ENCODE measurements at regions not wholly inside any gene's neighbourhood (a gene's known extent, or its start where the extent isn't known, plus 50 kb on each side); places are given as distances from the start of the nearest gene placed in this dataset.

- ATAC-seq (ENCODE audit: low read depth) (no peak), DNase-seq (no peak)
- H4K20me1 ChIP-seq (ENCODE audit: control insufficient read depth, insufficient read depth, low read length, poor library complexity, severe bottlenecking), result no peaks in the 10 kb centered on the region
- H3K36me3 ChIP-seq (replicated peaks in 1 of 2; ENCODE audit: control extremely low read depth in 1 of 2, control insufficient read depth in 1 of 2, extremely low read depth in 1 of 2, insufficient read depth in 2 of 2, low read length in 1 of 2), result no peaks in the 10 kb centered on the region
- no peaks in the 10 kb centered on the region for H3K79me2 ChIP-seq (ENCODE audit: control insufficient read depth, insufficient read depth, low read length)
- H3K4me3 ChIP-seq (ENCODE audit: control extremely low read depth in 1 of 5, extremely low read depth in 1 of 5, insufficient read depth in 1 of 5, low read depth in 2 of 5, low read length in 4 of 5), result no peak overlapping the region
- intact Hi-C loops (cut with micrococcal nuclease), result no loop called here
- 96% methylated on average over 14 of the region's 19 CpGs for WGBS (ENCODE audit: insufficient coverage)
- Mint-ChIP-seq H3K27me3 (no peaks in the 10 kb centered on the region), H3K4me1 (no peaks in the 10 kb centered on the region), H3K27ac (no peak overlapping the region), H3K4me3 (no peak overlapping the region), H3K9me3 (ENCODE audit: insufficient read depth) (no peaks in the 10 kb centered on the region)
- H3K9me3 ChIP-seq (ENCODE audit: control extremely low read depth in 1 of 3, control insufficient read depth in 2 of 3, insufficient read depth in 1 of 3, low read length in 2 of 3), result peaks cover 0 to 15% (median 0%) of the 10 kb centered on the region in 3 donors
- no peaks in the 10 kb centered on the region for H3K4me1 ChIP-seq (ENCODE audit: control insufficient read depth in 2 of 2, insufficient read depth in 2 of 2, low read length in 2 of 2)
- no peak overlapping the region for H2AFZ ChIP-seq (ENCODE audit: insufficient read depth, low read depth, low read length, poor library complexity, severe bottlenecking)
- no peak overlapping the region for H3K4me2 ChIP-seq (replicated peaks; ENCODE audit: low read depth, low read length, poor library complexity, severe bottlenecking)
- no peak overlapping the region for H3K27ac ChIP-seq (ENCODE audit: low read length in 2 of 2)
- TF ChIP-seq CTCF (IDR thresholded peaks at IDR 0.05), result no peak
- no peak for TF ChIP-seq EZH2 (IDR thresholded peaks at IDR 0.05; ENCODE audit: borderline replicate concordance, insufficient read depth, low read depth, low read length, poor library complexity, severe bottlenecking)
- POLR2A ChIA-PET, result no interaction called here
- no peaks in the 10 kb centered on the region for H3K27me3 ChIP-seq (replicated peaks in 1 of 4; ENCODE audit: control extremely low read depth in 1 of 4, control insufficient read depth in 3 of 4, insufficient read depth in 4 of 4, low read length in 3 of 4)
- no peak overlapping the region for H3K9ac ChIP-seq (ENCODE audit: low read length)
- CTCF ChIA-PET, result no interaction called here
These were observed 1237.8 kb downstream of the BRD1 start for GRCh38 chr22:48589901-48590300.

- H3K27ac ChIP-seq (ENCODE audit: low read length in 2 of 2), result no peak overlapping the region
- Mint-ChIP-seq H3K4me3 (no peak overlapping the region), H3K27me3 (no peaks in the 10 kb centered on the region), H3K4me1 (no peaks in the 10 kb centered on the region), H3K27ac (no peak overlapping the region), H3K9me3 (ENCODE audit: insufficient read depth) (no peaks in the 10 kb centered on the region)
- H3K9ac ChIP-seq (ENCODE audit: low read length), result no peak overlapping the region
- intact Hi-C loops (cut with micrococcal nuclease), result no loop called here
- H3K27me3 ChIP-seq (replicated peaks in 1 of 4; ENCODE audit: control extremely low read depth in 1 of 4, control insufficient read depth in 3 of 4, insufficient read depth in 4 of 4, low read length in 3 of 4), result no peaks in the 10 kb centered on the region
- H3K4me2 ChIP-seq (replicated peaks; ENCODE audit: low read depth, low read length, poor library complexity, severe bottlenecking), result no peak overlapping the region
- no peaks in the 10 kb centered on the region for H3K79me2 ChIP-seq (ENCODE audit: control insufficient read depth, insufficient read depth, low read length)
- WGBS (ENCODE audit: insufficient coverage), result 69% methylated on average over 9 of the region's 9 CpGs
- no peak overlapping the region for H3K4me3 ChIP-seq (ENCODE audit: control extremely low read depth in 1 of 5, extremely low read depth in 1 of 5, insufficient read depth in 1 of 5, low read depth in 2 of 5, low read length in 4 of 5)
- no peaks in the 10 kb centered on the region for H4K20me1 ChIP-seq (ENCODE audit: control insufficient read depth, insufficient read depth, low read length, poor library complexity, severe bottlenecking)
- H3K4me1 ChIP-seq (ENCODE audit: control insufficient read depth in 2 of 2, insufficient read depth in 2 of 2, low read length in 2 of 2), result no peaks in the 10 kb centered on the region
- H3K36me3 ChIP-seq (replicated peaks in 1 of 2; ENCODE audit: control extremely low read depth in 1 of 2, control insufficient read depth in 1 of 2, extremely low read depth in 1 of 2, insufficient read depth in 2 of 2, low read length in 1 of 2), result no peaks in the 10 kb centered on the region
- POLR2A ChIA-PET, result no interaction called here
- TF ChIP-seq EZH2 (IDR thresholded peaks at IDR 0.05; ENCODE audit: borderline replicate concordance, insufficient read depth, low read depth, low read length, poor library complexity, severe bottlenecking) (no peak), CTCF (IDR thresholded peaks at IDR 0.05) (no peak)
- ATAC-seq (ENCODE audit: low read depth) (no peak), DNase-seq (no peak)
- CTCF ChIA-PET, result no interaction called here
- no peak overlapping the region for H2AFZ ChIP-seq (ENCODE audit: insufficient read depth, low read depth, low read length, poor library complexity, severe bottlenecking)
- peaks cover 0 to 19% (median 0%) of the 10 kb centered on the region in 3 donors for H3K9me3 ChIP-seq (ENCODE audit: control extremely low read depth in 1 of 3, control insufficient read depth in 2 of 3, insufficient read depth in 1 of 3, low read length in 2 of 3)
These were observed 1238.7 kb downstream of the BRD1 start for GRCh38 chr22:48588878-48589450.
